OCI-LY1 (cell line): ENCODE measurements at regions not wholly inside any gene's neighbourhood (a gene's known extent, or its start where the extent isn't known, plus 50 kb on each side); places are given as distances from the start of the nearest gene placed in this dataset.

Experiments
- CTCF ChIP-seq: fragments of 200-600 bp; sonication (generic), shearing (Covaris generic); IDR thresholded peaks from 2 replicates; pipeline ENCODE4 v1.5.1; 2017; ENCODE audit warnings: mild to moderate bottlenecking, antibody characterized with exemption, low read length, moderate library complexity, mixed read lengths
- EZH2 ChIP-seq: fragments of 200-600 bp; sonication (generic), shearing (Covaris generic); IDR thresholded peaks from 2 replicates; pipeline ENCODE4 v1.8.0; 2017; ENCODE audit warnings: borderline replicate concordance, mixed run types, mild to moderate bottlenecking, antibody characterized with exemption, low read length, moderate library complexity, mixed read lengths

- TF ChIP-seq CTCF (no peak), EZH2 (no peak)
Measured at GRCh38 chr20:40787941-40788340, 98.9 kb upstream of the MAFB start.
